Thyroid gland (tissue), 4 donors: ENCODE measurements at regions not wholly inside any gene's neighbourhood (a gene's known extent, or its start where the extent isn't known, plus 50 kb on each side); places are given as distances from the start of the nearest gene placed in this dataset.

Experiments
- DNase-seq, 2 donors: peaks; one replicate each; pipeline ENCODE4 v3.0.0-alpha.2; 2019
- H3K27ac ChIP-seq, 3 donors: fragments of 200-600 bp; sonication (generic); 1 replicate in 2 of 3; 2 replicates in 1 of 3; pipeline ENCODE4 v1.5.1; 2016 to 2019; ENCODE audit warnings: mild to moderate bottlenecking in 1 of 3, moderate library complexity in 1 of 3
- H3K27me3 ChIP-seq: fragments of 200-600 bp; sonication (generic); one replicate; pipeline ENCODE4 v1.5.1; 2019
- H3K36me3 ChIP-seq, 2 donors: fragments of 200-600 bp; sonication (generic); one replicate each; pipeline ENCODE4 v1.5.1; 2016 to 2019
- H3K4me1 ChIP-seq, 2 donors: fragments of 200-600 bp; sonication (generic); one replicate each; pipeline ENCODE4 v1.5.1; 2017 to 2019
- H3K4me3 ChIP-seq, 3 donors: fragments of 200-600 bp; sonication (generic); replicated peaks in 1 of 3; 1 replicate in 2 of 3; 2 replicates in 1 of 3; pipeline ENCODE4 v1.5.1; 2016; ENCODE audit warnings: mild to moderate bottlenecking in 1 of 3
- H3K9me3 ChIP-seq: fragments of 200-600 bp; sonication (generic); one replicate; pipeline ENCODE4 v1.5.1; 2017
- POLR2A ChIP-seq, 2 donors: fragments of 450-650 bp; IDR thresholded peaks; one replicate each; pipeline ENCODE4 v1.6.1; 2017; ENCODE audit warnings: antibody characterized with exemption in 2 of 2, mild to moderate bottlenecking in 2 of 2, moderate library complexity in 1 of 2
- WGBS, 2 donors: methylation state at CpG; one replicate each; pipeline ENCODE4 v1.1.5; 2017; 5-methylcytosine and 5-hydroxymethylcytosine counted together
- intact Hi-C: fragments of 100-400 bp; cut with DNase I; formaldehyde crosslinking; loops from one replicate; pipeline ENCODE4 v1.15.1; 2023
- TF ChIP-seq, protein P1 (sequence below), 6 experiments: fragments of 200-600 bp in 3 of 6; fragments of 450-650 bp in 3 of 6; sonication (generic) in 3 of 6; IDR thresholded peaks; one replicate each; pipeline ENCODE4 v1.5.1; 2016 to 2019; ENCODE audit warnings: antibody characterized with exemption in 6 of 6, mild to moderate bottlenecking in 2 of 6, inconsistent platforms in 1 of 6, moderate library complexity in 1 of 6

DNA sequence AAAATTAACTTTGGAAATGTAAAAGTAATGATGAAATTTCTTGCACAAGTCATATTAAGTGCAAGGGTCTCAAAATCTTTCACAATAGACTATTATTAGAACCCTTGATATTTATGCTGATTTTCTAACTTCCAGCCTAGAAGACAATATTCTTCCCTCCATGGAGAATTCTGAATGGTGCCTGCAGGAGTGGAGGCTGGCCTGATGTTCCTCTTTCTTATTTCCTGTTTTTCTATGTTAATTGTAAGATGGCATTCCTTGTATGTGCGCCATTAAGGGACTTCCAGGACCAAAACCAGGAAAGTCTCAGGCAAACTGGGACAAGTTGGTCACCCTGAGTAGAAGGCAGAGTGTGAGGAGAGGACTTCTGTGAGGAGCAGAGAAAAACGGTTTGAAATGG is 294.9 kb downstream of the DLEU7 start:
- WGBS, 2 donors = 88 to 94% methylated on average over 2 of the region's 2 CpGs
- no peaks in the 10 kb centered on the region for H3K9me3 ChIP-seq
- H3K4me1 ChIP-seq = no peaks in the 10 kb centered on the region
- H3K4me3 ChIP-seq = no peak overlapping the region
- H3K27me3 ChIP-seq = no peaks in the 10 kb centered on the region
- intact Hi-C loops = no loop called here
- no peak overlapping the region for H3K27ac ChIP-seq
- no peak for TF ChIP-seq POLR2A (IDR thresholded peaks at IDR 0.05)
- TF ChIP-seq, protein P1, sequence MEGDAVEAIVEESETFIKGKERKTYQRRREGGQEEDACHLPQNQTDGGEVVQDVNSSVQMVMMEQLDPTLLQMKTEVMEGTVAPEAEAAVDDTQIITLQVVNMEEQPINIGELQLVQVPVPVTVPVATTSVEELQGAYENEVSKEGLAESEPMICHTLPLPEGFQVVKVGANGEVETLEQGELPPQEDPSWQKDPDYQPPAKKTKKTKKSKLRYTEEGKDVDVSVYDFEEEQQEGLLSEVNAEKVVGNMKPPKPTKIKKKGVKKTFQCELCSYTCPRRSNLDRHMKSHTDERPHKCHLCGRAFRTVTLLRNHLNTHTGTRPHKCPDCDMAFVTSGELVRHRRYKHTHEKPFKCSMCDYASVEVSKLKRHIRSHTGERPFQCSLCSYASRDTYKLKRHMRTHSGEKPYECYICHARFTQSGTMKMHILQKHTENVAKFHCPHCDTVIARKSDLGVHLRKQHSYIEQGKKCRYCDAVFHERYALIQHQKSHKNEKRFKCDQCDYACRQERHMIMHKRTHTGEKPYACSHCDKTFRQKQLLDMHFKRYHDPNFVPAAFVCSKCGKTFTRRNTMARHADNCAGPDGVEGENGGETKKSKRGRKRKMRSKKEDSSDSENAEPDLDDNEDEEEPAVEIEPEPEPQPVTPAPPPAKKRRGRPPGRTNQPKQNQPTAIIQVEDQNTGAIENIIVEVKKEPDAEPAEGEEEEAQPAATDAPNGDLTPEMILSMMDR (IDR thresholded peaks at IDR 0.05) = no peak
- DNase-seq = no peak
- H3K36me3 ChIP-seq = no peaks in the 10 kb centered on the region

- TF ChIP-seq, protein P1 (IDR thresholded peaks at IDR 0.05) = no peak
- intact Hi-C loops = no loop called here
- H3K4me1 ChIP-seq = no peaks in the 10 kb centered on the region
Measured at GRCh38 chr13:50549221-50549942, 294.1 kb downstream of the DLEU7 start.

DNA sequence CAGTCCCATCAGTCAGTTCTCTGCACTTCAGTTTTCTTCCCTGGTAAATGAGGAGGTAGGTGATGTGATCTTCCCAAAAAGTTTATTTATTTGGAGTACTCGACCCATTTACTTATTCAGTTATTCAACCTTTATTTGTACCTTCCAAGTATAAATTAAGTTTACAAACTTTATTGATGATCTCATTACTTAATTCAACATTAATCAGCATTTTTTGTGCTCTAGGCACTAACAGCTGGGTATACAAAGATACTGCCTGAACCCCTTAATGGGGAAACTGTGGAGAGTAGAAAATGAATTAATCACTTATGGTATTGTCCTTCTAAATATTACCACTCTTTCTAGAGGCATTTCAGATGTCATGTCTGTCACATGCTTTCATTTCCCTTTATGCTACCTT is 293.3 kb downstream of the DLEU7 start:
- 88 to 95% methylated on average over 1 of the region's 1 CpG for WGBS, 2 donors
- intact Hi-C loops = no loop called here
- Histone ChIP-seq H3K27ac (no peak overlapping the region), H3K9me3 (no peaks in the 10 kb centered on the region), H3K4me1 (no peaks in the 10 kb centered on the region), H3K4me3 (no peak overlapping the region), H3K36me3 (no peaks in the 10 kb centered on the region), H3K27me3 (no peaks in the 10 kb centered on the region)
- TF ChIP-seq POLR2A (IDR thresholded peaks at IDR 0.05) = no peak
- TF ChIP-seq, protein P1 (IDR thresholded peaks at IDR 0.05) = no peak
- DNase-seq = no peak

More at GRCh38 chr13:50549221-50549942, 294.1 kb downstream of the DLEU7 start:
- no peaks in the 10 kb centered on the region for H3K9me3 ChIP-seq
- no peaks in the 10 kb centered on the region for H3K36me3 ChIP-seq
- H3K27me3 ChIP-seq = no peaks in the 10 kb centered on the region
- DNase-seq = no peak
- no peak overlapping the region for H3K27ac ChIP-seq
- no peak overlapping the region for H3K4me3 ChIP-seq
- 81 to 85% methylated on average over 4 of the region's 4 CpGs for WGBS, 2 donors

DNA sequence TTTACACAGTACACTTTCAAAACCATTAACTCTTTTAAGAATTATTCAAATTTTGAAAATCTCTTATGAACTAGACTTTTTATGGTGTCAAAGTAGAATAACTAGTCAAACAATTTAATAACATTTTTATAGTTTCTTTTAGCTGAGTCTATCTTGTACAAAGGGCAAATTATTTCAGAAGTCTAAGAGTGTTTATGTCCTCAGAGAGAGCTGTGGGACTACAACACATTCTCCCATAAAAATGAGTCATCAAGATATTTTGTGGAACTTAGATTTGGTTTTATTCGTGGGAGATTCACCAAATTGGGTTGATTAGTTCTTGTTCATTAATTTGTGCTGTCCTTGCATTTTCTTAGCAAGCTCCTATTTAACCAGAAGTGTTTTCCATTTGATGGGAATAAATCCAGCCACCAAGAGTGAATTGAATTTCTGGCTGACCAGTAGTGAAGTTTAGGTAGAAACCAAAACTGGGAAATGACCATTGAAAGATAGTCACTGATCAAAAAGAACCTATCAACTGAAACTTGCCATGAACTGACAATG is 291.0 kb downstream of the DLEU7 start:
- no peak for DNase-seq
- TF ChIP-seq POLR2A (IDR thresholded peaks at IDR 0.05) = no peak
- TF ChIP-seq, protein P1 (IDR thresholded peaks at IDR 0.05) = no peak
- Histone ChIP-seq H3K36me3 (no peaks in the 10 kb centered on the region), H3K4me3 (no peak overlapping the region), H3K27me3 (no peaks in the 10 kb centered on the region), H3K9me3 (no peaks in the 10 kb centered on the region), H3K27ac (no peak overlapping the region), H3K4me1 (no peaks in the 10 kb centered on the region)
- WGBS, 2 donors = 72 to 76% methylated on average over 1 of the region's 1 CpG
- intact Hi-C loops = no loop called here

GRCh38 chr13:50561739-50562138 is 281.8 kb downstream of the DLEU7 start:
- Histone ChIP-seq H3K27me3 (no peaks in the 10 kb centered on the region), H3K9me3 (no peaks in the 10 kb centered on the region), H3K36me3 (no peaks in the 10 kb centered on the region), H3K4me3 (no peak overlapping the region), H3K27ac (no peak overlapping the region), H3K4me1 (no peaks in the 10 kb centered on the region)
- intact Hi-C loops = no loop called here
- TF ChIP-seq, protein P1 (IDR thresholded peaks at IDR 0.05) = no peak
- TF ChIP-seq POLR2A (IDR thresholded peaks at IDR 0.05) = no peak
- no peak for DNase-seq
